HG03432 (cell line): ENCODE measurements at regions not wholly inside any gene's neighbourhood (a gene's known extent, or its start where the extent isn't known, plus 50 kb on each side); places are given as distances from the start of the nearest gene placed in this dataset.
A peak's percentile ranks its signal among the peaks of the same experiment; 100 is the strongest.
"Not testable (repeated sequence)": the region's sequence is repeated elsewhere in the genome, so short reads cannot be mapped to it uniquely, and the experiment has no call there.

Experiments
- ATAC-seq: cut with Tn5 transposase; IDR thresholded peaks from one replicate; pipeline ENCODE4 v1.9.1; 2021; ENCODE audit warnings: mild to moderate bottlenecking, moderate library complexity; ENCODE audit not compliant: unreplicated experiment

- peak; percentile 37 for ATAC-seq
Observed at GRCh38 chr9:42430674-42431615, 247.5 kb downstream of the SPATA31A6 start.

- not testable (repeated sequence) for ATAC-seq
Observed at GRCh38 chr9:42431616-42432010, 248.2 kb downstream of the SPATA31A6 start.

- not testable (repeated sequence) for ATAC-seq
Observed at GRCh38 chr9:42434844-42435714, 251.6 kb downstream of the SPATA31A6 start.

- ATAC-seq: not testable (repeated sequence)
Observed at GRCh38 chr9:42435715-42436342, 252.4 kb downstream of the SPATA31A6 start.

- ATAC-seq: peak; percentile 64
Observed at GRCh38 chr9:42437057-42437759, 253.7 kb downstream of the SPATA31A6 start.

GRCh38 chr9:42442680-42443079, 259.2 kb downstream of the SPATA31A6 start:
- peak; percentile 31 for ATAC-seq

- peak; percentile 79 for ATAC-seq
Observed at GRCh38 chr9:42443414-42443813, 260.0 kb downstream of the SPATA31A6 start.

- ATAC-seq: not testable (repeated sequence)
Observed at GRCh38 chr9:42461436-42461835, 278.0 kb downstream of the SPATA31A6 start.

- ATAC-seq: not testable (repeated sequence)
Observed at GRCh38 chr9:42461863-42462262, 278.4 kb downstream of the SPATA31A6 start.

GRCh38 chr9:42463981-42464380, 280.5 kb downstream of the SPATA31A6 start:
- ATAC-seq: not testable (repeated sequence)

- not testable (repeated sequence) for ATAC-seq
Observed at GRCh38 chr9:42470577-42470976, 287.1 kb downstream of the SPATA31A6 start.

GRCh38 chr9:42490989-42491388, 307.5 kb downstream of the SPATA31A6 start:
- not testable (repeated sequence) for ATAC-seq

- not testable (repeated sequence) for ATAC-seq
Observed at GRCh38 chr9:42502620-42503264, 319.3 kb downstream of the SPATA31A6 start.

- not testable (repeated sequence) for ATAC-seq
Observed at GRCh38 chr9:42508111-42508510, 324.7 kb downstream of the SPATA31A6 start.

- ATAC-seq: not testable (repeated sequence)
Observed at GRCh38 chr9:42513535-42513934, 330.1 kb downstream of the SPATA31A6 start.

- not testable (repeated sequence) for ATAC-seq
Observed at GRCh38 chr9:42534325-42534983, 351.0 kb downstream of the SPATA31A6 start.

- ATAC-seq: not testable (repeated sequence)
Observed at GRCh38 chr9:42534984-42535325, 351.5 kb downstream of the SPATA31A6 start.

- ATAC-seq: peak; percentile 82
Observed at GRCh38 chr9:42550789-42551357, 367.4 kb downstream of the SPATA31A6 start.

- not testable (repeated sequence) for ATAC-seq
Observed at GRCh38 chr9:42568530-42568929, 385.1 kb downstream of the SPATA31A6 start.
